HG03280 (cell line): ENCODE measurements at regions not wholly inside any gene's neighbourhood (a gene's known extent, or its start where the extent isn't known, plus 50 kb on each side); places are given as distances from the start of the nearest gene placed in this dataset.
"Not testable (repeated sequence)": the region's sequence is repeated elsewhere in the genome, so short reads cannot be mapped to it uniquely, and the experiment has no call there.

Source experiments
- ATAC-seq: cut with Tn5 transposase; IDR thresholded peaks from one replicate; pipeline ENCODE4 v1.9.1; 2021; ENCODE audit warnings: mild to moderate bottlenecking, moderate library complexity; ENCODE audit not compliant: unreplicated experiment

DNA sequence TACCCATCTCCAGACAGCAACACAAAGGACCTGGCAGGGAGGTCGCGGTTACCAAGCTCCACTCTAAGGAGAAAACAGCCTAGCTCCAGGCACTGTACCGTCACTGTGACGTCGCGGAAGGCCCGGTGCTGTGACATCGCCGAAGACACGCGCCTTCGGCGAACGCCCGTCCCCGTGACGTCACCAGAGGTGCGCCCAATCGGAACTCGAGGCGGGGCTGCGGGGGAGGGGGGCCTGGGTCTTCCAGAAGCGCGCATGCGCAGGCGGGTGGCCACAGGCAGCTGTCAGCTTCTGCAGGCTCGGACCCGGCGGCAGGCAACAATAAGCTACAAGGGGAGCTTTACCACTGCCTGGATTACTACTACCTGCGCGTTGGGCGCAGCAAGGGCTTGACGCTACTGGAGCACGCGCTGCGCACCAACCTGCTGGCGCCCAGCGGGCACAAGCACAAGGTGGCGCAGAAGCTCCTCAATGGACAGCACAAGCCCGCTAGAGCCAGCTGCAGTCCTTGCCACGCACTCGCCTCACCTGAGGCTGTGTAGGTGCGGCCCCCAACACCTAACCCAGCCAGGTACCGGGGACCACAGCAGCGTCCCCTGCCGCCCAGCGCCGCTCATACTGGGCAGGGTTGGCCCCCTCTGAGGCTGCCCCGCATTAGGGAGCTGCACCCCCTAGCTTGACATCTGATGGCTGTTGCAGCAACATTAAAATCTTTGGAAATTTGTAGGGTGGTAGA, 208.4 kb downstream of the TPST1 start:
- peak; percentile 63 for ATAC-seq

DNA sequence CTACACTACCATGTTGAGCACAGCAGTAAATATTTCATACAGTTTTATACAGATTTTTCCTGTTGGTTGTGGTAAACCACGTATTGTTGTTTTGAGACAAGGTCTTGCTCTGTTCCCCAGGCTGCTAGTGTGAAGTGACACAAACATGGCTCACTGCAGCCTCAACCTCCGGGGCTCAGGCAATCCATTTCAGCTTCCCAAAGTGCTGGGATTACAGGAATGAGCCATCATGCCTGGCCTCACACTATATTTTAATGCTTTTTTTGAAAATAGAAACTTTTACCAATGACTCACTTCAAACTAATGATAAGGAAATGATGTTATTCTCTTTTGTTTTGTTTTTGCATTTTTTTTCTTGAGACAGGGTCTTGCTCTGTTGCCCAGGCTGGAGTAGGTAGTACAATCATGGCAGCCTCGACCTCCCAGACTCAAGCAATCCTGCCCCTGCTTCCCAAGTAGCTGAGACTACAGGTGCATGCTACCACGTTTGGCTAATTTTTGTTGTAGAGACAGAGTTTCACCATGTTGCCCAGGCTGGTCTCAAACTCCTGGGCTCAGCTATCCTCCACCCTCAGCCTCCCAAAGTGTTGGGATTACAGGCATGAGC, 210.6 kb downstream of the TPST1 start:
- no peak for ATAC-seq

DNA sequence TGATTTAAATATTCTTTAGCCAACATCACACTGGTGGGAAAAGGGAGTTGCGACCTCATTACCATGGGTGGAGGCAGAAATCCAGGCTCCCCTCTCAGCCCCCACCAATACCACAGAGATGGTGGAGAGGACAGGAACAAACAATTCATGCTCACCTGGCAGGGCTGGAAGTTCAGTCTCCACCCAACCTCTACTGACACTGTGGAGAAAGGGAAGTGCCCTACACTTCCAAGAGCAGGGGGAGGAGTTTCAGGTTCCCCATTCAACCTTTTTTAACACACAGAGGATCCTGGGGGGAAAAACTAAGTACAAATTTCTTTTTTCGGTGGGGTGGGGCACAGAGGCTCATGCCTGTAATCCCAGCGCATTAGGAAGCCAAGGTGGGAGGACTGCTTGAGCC, 210.1 kb upstream of the KCTD7 start:
- no peak for ATAC-seq

DNA sequence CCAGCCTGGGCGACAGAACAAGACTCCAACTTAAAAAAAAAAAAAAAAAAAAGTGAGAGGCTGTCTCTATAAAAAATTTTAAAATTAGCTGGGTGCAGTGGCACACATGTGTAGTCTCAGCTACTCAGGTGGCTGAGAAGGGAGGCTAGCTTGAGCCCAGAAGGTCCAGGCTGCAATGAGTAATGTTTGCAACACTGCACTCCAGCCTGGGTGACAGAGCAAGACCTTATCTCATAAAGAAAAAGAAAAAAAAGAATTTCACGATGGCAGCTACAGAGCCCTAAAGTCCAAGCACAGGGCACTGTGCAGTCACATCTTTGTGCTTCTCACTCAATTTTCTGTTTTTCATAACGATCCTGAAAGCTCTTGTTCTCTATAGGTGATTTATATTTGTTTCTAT, 209.5 kb upstream of the KCTD7 start:
- no peak for ATAC-seq

DNA sequence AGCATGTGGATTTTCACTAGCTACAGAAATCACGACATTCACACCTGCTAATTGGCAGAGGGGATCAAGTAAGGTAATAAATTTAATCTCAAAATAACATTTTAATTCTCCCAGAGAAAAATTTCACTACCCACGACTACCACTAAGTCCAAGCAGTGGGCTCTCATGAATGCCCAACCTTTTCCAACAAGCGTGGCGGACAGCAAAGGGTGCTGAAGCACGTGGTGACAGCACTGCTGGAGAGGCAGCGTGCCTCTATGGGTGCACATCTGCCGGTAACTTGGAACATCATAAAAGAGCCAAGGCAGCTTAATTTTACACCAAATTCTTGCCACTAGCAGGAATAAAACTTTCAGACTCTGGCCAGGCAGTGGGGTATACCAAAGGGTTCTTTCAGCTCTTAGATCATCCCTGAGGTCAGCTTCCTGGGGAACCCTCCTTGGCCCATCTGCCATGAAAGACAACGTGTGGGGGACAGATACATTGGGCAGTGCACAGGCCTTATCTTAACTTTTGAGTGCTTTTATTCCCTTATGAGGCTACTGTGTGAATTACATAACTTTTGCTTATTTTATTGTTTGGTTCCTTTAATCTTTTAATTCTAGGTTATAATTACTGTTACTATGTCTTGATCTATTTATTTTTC, 206.7 kb upstream of the KCTD7 start:
- ATAC-seq, result no peak

DNA sequence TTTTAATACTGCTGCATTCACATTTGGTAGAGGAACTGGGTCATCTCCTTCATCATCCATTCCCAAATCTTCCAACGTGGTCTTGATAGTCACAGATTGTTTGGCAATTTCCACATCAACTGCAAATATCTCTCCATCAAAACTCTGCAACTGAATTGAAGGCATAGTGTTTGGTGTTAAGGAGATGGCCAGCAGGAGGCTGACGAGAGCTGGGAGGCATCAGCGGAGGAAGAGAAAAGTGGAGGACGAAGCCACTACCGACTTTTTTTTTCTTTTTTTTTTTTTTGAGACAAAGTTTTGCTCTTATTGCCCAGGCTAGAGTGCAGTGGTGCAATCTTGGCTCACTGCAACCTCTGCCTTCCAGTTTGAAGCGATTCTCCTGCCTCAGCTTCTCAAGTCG, 205.0 kb upstream of the KCTD7 start:
- no peak for ATAC-seq

DNA sequence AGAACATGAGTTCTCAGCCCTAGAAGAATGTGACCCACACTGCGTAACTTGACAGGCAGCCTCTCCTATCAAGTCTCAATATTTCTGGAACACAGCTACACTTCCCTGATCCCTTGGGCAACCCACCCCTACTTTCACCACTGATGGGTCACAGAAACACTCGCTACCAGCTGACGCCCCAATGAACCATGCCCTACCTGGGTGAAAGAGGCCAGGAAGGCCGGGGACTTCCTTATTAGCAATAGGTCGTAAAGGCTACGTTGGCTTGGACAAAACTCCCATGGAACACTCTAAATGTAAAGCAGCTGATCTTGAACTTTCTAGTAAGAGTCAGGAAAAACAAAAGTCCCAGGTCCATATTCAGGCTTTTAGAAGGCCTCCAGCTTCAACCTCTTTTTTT, 202.3 kb upstream of the KCTD7 start:
- ATAC-seq, result no peak

DNA sequence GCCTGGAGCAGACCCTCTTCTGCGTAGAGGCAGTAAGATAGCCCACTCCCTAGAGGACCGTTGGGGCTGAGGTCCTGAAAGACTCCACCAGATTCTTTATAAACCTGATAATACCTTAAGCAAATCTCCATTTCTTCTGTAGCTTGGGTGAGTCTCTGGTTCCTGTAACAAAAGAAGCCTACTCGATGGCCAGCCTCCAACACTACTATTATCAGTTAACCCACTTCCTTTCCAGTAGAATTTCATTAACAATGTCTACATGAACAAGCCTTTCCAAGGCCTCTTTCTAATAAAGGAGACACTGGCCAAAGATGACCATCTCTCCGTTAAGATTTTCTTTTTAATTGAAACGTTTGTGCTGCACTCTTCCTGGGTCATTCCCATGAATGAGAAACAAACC, 201.7 kb upstream of the KCTD7 start:
- ATAC-seq, result no peak

DNA sequence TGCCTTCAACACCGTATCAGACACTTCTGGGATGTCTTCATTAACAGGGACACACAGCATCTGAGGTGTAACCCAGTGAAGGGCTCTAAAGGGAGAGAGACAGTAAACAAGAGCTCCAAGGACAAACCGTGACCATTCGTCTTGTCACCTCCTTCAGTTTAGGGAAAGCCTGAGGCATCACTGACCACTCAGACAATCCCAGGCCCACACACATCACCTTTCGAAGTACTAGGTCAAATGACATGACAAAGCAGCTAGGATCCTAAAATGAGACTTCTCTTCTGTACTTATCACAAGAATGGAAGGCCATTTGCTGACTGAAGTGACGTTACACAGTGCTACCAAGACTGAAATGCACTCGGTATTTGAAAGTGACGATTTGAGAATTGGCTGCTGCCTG, 200.7 kb upstream of the KCTD7 start:
- ATAC-seq, result no peak

DNA sequence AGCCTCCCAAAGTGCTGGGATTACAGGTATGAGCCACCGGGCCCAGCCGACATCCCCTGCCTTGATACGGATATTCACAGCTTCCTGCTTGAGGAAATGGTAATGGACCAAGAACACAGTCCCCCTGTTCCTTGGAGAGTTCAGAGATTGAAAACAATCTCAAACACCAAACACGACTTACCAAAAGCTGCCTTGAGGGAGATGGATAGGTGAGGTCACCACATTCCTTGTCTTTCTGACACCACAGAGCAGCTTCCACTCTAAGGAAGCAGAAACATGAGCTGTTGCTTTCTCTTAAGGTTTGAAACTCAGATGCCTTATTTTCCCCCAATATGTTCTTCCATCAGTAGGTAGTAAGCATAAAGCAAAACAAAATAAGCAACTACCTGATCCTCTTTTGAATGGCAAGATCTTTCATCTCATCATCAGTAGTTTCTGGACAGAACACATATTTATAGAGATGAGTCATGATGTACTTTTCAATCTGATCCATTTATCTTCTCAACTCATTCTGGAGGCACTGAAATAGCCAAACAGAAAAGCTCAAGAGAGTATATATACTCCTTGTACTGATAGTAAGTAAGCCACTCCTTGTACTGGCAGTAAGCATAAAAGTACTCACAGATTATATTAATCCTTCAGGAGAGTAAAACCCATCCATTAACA, 199.1 kb upstream of the KCTD7 start:
- no peak for ATAC-seq

DNA sequence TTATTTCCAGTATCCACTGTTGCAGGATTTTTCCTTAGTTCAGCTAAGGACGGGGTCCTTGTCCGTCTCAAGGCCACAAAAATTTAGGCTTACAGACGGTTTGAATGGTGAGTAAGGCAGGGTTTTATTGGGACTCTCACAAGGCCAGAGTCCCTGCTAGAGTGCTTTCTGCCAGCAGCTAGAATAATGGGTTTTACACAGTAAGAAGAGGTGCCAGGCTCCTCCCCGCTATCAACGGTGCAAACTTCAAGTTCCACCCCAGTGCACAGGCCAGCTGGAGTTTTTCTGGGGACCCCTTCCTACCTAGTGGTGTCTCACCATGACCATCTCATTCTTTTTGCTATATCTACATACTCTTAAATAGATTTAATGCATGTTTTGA, 198.5 kb upstream of the KCTD7 start:
- ATAC-seq, result no peak

DNA sequence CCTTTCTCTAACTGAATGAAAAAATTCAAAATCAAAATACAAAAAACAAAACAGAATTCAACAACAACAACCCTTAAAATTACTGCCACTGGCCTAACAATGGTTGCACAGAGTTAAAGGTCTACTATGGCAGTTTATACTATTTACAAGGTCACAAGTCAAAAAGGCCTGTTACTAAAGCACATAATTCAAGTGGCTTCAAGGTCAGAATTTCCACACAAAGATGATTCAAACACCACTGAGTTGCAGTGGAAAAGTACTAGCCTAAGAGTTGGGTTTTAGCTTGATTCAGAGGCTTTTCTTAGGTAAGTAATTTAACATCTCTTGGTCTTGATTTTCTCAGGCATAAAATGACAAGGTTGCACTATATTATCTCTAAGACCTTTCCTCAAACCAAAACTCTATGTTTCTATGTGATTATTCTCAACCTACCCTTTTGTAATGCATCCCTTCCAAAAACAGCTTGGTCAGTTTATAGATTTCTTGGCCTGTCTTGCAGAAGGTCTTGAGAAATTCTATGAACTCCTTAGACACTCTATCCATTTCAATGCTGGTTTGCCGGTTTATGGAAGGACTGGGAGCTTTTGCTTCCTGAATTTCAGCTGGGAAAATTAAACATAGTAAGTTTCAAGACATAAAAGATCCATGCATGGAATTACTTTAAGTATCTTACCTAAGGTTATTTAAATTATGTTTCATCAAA, 189.8 kb upstream of the KCTD7 start:
- ATAC-seq, result not testable (repeated sequence)

DNA sequence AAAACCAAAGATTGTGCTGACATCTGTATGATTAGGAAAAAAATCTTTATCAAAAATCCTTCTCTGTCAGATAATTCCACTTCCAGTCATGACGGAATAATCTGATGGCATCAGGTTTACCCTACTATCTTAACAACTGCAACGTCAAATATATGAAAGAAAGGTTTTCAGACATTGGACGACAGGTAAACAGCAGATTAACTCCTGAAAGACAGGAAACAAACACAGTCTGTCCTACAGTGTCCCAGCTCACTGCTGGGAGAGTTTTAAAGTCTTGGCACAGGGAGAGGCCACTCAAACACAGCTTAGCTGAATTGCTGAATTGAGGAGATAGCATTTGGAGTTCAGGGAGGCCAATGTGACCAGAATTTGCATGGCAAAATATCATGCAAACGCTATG, 186.3 kb upstream of the KCTD7 start:
- ATAC-seq, result no peak

DNA sequence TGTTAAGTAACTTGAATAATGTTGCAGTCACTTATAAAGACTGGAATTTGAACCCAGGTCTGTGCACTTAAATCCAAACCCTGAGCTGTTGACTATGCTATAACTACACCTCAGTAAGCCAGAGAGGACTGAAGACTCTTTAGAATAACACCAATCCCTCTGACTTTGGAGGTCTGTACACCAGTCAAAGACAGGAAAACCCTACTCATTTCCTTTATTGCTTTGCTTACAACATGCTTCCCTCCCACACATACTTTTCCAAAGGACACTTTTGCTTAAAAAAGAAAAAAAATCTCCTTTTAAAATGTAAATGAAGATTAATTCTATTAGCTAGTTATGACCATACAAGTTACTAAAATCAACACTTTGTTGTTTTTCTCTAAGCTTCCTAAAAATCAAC, 184.7 kb upstream of the KCTD7 start:
- no peak for ATAC-seq

DNA sequence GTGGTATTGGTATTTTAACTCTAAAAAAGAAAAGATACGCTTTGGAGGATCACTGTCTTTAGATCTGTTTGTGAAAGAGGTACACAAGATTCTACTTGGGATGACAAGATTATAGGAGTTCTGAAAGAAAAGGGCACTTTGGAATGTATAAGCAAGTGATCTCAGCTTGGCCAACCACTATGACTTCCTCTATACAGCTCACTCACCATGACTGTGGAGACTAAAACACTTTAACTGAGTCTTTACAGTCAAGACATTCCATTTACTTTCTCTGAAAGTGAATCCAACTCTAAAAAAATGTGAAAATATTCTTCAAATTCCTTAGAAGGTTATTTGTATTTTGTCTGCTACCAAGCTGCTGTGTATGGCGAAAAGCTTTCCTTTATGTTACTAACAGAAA, 181.7 kb upstream of the KCTD7 start:
- ATAC-seq, result not testable (repeated sequence)

DNA sequence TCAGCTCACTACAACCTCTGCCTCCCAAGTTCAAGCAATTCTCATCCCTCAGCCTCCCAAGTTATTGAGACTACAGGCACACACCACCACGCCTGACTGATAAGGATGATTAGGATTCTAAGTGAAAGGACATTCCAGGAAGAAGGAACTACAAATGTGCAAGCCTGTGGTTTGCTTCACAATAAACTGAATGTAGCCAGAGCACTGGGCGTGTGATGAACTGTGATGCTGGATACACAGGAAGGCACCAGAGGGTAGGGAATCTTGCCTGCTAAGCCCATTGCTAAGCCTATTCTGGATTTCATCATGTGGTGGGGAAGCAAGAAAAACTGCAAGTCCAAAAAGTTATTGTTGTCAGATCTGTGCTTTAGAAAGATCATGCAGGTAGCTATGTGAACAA, 177.9 kb upstream of the KCTD7 start:
- not testable (repeated sequence) for ATAC-seq

DNA sequence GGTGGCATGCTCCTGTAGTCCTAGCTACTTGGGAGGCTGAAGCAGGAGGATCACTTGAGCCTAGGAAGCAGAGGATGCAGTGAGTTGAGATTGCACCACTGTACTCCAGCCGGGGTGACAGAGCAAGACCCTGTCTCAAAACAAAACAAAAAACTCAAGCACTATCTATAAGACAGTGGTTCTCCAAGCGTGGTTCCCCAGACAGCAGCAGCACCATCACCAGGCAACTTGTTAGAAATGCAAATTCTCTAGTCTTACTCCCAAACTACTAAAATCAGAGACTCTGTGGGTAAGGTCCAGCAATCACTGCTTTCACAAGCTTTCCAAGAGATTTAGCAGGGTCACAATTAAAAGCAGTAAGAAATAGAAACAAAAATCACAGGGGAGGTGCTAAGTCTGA, 177.0 kb upstream of the KCTD7 start:
- ATAC-seq, result not testable (repeated sequence)

DNA sequence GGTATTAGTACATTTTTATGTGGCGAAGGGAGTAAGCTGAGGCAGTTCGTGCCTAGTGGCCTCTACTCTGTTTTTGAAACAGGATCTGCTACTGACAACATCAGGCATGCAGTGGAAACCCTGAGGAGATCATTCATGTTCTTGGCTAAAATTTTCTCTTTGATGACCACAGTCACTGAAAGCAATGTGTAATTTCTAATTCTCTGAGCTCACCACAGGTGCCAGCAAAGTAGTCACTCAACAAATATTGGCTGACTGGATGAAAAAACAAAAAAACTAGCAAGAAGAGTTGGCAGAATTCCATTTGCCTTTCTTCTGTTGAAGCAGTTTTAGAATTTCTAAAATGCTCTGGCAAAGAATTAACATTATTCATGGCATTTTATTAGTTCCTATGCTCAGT, 176.5 kb upstream of the KCTD7 start:
- no peak for ATAC-seq

DNA sequence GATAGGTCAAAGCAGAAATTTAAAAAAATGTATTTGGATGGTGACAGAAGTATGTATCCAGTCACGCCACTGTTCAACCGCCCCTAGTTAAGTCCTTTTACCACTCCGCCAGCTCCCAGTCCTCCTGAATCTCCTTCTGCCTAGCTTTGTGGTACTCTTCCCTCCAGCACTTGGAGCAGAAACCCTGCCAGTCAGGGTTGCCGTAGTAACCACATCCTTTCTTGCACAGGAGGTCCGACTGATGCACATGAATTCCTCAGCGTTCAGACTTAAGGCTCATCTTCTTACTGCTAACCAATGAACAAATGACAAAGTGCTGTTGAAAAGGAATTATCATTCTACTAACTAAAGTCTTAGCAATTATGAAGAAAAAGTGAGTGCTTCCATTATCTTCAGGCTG, 175.3 kb upstream of the KCTD7 start:
- no peak for ATAC-seq

DNA sequence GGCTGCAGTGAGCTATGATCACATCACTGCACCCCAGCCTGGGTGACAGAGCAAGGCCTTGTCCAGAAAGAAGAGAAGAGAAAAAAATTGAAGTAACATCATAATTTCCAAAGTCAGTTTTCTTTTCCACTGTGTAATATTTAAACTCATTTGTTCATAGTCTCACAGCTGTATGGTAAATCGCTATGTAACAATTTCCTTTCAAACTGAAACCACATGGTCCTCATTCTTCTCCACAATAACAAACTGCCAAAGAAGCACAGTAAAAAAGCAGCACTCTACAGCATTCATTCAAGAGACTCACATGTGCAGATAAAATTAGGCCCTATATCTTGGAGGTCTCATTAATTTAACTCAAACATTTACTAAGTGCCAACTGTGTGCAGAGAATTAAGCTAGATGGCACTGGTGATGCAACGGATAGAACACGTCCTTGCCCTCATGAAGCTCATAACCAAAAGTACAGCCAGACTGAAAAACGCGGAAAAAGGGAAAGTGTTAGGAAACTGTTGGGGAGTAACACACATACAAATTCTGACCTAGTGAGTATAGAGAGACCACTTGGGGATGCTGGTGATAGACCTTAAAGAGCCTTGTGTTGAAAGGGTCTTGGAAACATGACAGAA, 174.0 kb upstream of the KCTD7 start:
- ATAC-seq, result no peak

DNA sequence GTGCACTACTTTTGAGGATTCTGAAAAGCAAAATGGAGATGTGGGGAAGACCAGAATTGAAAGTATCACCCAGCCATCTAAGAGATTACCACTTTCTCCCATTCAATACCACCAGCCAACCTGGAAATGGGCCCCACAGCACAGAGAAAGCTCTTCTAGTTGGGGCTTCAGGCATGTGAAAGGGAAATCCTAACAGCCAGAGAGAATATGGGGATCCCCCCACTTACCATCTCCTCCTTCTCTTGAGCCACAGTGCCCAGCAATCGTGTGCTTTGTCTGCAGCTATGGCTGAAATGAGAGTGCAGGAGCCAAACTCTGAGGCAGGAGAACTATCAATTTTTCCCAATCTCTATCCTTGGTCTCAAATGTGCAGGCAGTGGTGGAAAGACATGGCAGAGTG, 173.2 kb upstream of the KCTD7 start:
- not testable (repeated sequence) for ATAC-seq
